Nephron (organoid): ENCODE measurements at regions not wholly inside any gene's neighbourhood (a gene's known extent, or its start where the extent isn't known, plus 50 kb on each side); places are given as distances from the start of the nearest gene placed in this dataset.

ENCODE experiments used
- H3K27ac Mint-ChIP-seq, 3 experiments: 2 replicates each; pipeline ENCODE4 v1.8.0; 2020; ENCODE audit warnings: mixed read lengths in 3 of 3, mild to moderate bottlenecking in 2 of 3, moderate library complexity in 1 of 3
- H3K27me3 Mint-ChIP-seq: 2 replicates; pipeline ENCODE4 v1.8.0; 2021; ENCODE audit warnings: low read depth, mild to moderate bottlenecking, moderate library complexity, mixed read lengths
- H3K36me3 Mint-ChIP-seq: 2 replicates; pipeline ENCODE4 v1.8.0; 2020; ENCODE audit warnings: low read depth, mixed read lengths
- H3K4me1 Mint-ChIP-seq: 2 replicates; pipeline ENCODE4 v1.8.0; 2020; ENCODE audit warnings: mixed read lengths
- H3K4me3 Mint-ChIP-seq, 3 experiments: 2 replicates each; pipeline ENCODE4 v1.8.0; 2020; ENCODE audit warnings: mild to moderate bottlenecking in 3 of 3, mixed read lengths in 3 of 3, moderate library complexity in 2 of 3
- H3K9me3 Mint-ChIP-seq: 2 replicates; pipeline ENCODE4 v1.8.0; 2020; ENCODE audit warnings: mixed read lengths
- CTCF ChIP-seq, 3 experiments: fragments of 200-600 bp; sonication (generic); IDR thresholded peaks; one replicate each; pipeline ENCODE4 v1.5.0; 2021; ENCODE audit warnings: antibody characterized with exemption in 3 of 3; ENCODE audit not compliant: unreplicated experiment in 3 of 3

DNA sequence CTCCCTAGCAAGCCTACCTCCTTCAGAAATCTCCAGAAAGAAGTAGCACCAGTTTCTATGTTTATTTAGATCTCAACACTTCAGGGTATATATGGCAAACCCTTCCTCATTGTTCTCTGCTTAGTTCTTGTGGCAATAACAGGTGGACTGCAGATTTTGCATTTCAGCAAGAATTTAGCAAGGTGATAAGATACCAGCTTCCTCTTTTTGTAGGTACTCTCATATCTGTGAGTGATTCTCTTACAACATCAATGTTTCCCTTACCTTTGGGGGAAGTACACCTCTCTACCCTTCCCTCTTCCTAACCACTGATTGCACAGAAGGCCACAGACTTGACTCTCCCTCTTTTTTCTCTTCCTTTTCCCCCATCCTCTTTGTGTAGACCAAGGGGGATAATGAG is 230.9 kb upstream of the SESN3 start:
- Mint-ChIP-seq H3K9me3 (peaks cover 2% of the 10 kb centered on the region), H3K27me3 (no peaks in the 10 kb centered on the region), H3K4me1 (peaks cover 37% of the 10 kb centered on the region), H3K27ac (peak overlapping the region in 1 of 3 experiments; percentile 53), H3K36me3 (no peaks in the 10 kb centered on the region), H3K4me3 (no peak overlapping the region)
- TF ChIP-seq CTCF (IDR thresholded peaks at IDR 0.05; ENCODE audit: unreplicated experiment in 3 of 3): no peak

DNA sequence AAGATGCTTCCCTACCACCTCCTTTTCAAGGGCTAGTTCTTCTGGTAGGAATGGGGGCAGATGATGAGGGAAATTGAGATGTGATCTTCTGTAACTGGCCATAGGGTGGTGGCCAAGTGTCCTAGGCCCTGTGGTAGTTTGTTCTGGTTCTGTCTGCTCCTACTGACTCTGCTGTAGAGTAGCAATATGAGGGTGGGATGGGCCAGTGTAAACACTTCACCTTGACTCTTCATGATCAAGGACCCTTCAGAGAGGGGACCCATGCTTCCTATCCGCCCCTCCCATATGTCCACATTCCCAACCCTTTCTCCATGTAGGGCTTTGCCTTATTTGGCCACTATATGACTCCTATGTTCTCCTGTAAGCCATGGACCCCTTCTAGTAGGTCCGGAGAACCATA is 230.3 kb upstream of the SESN3 start:
- peak overlapping the region in 2 of 3 experiments; percentile 53 to 98 for H3K27ac Mint-ChIP-seq
- H3K9me3 Mint-ChIP-seq: peaks cover 2% of the 10 kb centered on the region
- no peak overlapping the region for H3K4me3 Mint-ChIP-seq
- no peak for TF ChIP-seq CTCF (IDR thresholded peaks at IDR 0.05; ENCODE audit: unreplicated experiment in 3 of 3)
- peaks cover 36% of the 10 kb centered on the region for H3K4me1 Mint-ChIP-seq
- H3K36me3 Mint-ChIP-seq: no peaks in the 10 kb centered on the region
- no peaks in the 10 kb centered on the region for H3K27me3 Mint-ChIP-seq

DNA sequence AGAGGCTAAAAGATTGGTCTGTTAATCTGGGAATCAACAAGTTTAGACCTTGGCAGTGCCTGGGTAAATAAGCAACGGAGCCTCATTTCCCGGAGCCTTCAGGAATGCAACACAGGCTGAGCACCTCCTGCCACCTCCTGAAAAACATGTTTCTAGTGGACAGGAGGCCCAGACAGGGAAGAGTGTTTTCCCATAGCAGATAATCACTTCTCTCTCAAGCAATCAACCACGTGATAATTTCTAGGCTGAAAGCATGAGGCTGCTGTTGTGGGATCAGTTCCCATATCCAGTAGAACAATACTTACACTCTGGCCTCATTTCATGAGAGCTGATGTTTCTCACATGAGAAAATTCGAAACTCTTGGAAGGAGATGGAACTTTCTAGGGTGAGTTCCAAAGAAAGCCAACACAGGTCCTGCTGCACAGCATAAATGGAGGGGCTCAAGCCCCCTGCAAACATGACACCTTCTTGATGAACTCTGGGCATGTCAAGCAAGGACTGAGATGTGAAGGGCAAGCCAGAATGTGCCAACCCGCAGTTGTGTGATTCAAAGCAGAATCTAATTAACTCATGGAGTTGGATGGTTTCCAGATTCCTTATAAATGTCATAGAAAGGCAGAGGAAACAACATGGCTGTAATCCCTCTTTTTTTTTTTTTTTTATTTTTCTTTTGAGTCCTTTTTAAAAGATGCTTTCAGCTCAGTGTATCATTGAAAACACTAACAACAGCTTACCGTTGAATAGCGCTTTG is 228.5 kb upstream of the SESN3 start:
- H3K36me3 Mint-ChIP-seq: no peaks in the 10 kb centered on the region

GRCh38 chr11:95456714-95457491 is 225.9 kb upstream of the SESN3 start:
- no peaks in the 10 kb centered on the region for H3K36me3 Mint-ChIP-seq
- H3K4me1 Mint-ChIP-seq: peaks cover 49% of the 10 kb centered on the region
- H3K27ac Mint-ChIP-seq: peak overlapping the region in 2 of 3 experiments; percentile 28 to 59
- peaks cover 2% of the 10 kb centered on the region for H3K9me3 Mint-ChIP-seq
- no peak overlapping the region for H3K4me3 Mint-ChIP-seq
- TF ChIP-seq CTCF (IDR thresholded peaks at IDR 0.05; ENCODE audit: unreplicated experiment in 3 of 3): no peak
- no peaks in the 10 kb centered on the region for H3K27me3 Mint-ChIP-seq

More for the DNA sequence above, 228.5 kb upstream of the SESN3 start:
- TF ChIP-seq CTCF (IDR thresholded peaks at IDR 0.05; ENCODE audit: unreplicated experiment in 3 of 3): no peak
- H3K27me3 Mint-ChIP-seq: no peaks in the 10 kb centered on the region
- H3K4me1 Mint-ChIP-seq: peaks cover 47% of the 10 kb centered on the region
- H3K27ac Mint-ChIP-seq: peak overlapping the region; percentile 71 to 98 (median 97)
- H3K4me3 Mint-ChIP-seq: no peak overlapping the region
- H3K9me3 Mint-ChIP-seq: peaks cover 2% of the 10 kb centered on the region

GRCh38 chr11:95455228-95455970 is 224.4 kb upstream of the SESN3 start:
- H3K27me3 Mint-ChIP-seq: no peaks in the 10 kb centered on the region
- peaks cover 4% of the 10 kb centered on the region for H3K9me3 Mint-ChIP-seq
- no peaks in the 10 kb centered on the region for H3K36me3 Mint-ChIP-seq
- no peak overlapping the region for H3K4me3 Mint-ChIP-seq
- peaks cover 55% of the 10 kb centered on the region for H3K4me1 Mint-ChIP-seq
- no peak for TF ChIP-seq CTCF (IDR thresholded peaks at IDR 0.05; ENCODE audit: unreplicated experiment in 3 of 3)
- H3K27ac Mint-ChIP-seq: peak overlapping the region in 2 of 3 experiments; percentile 59 to 85
